GM12872 (cell line): ENCODE measurements at regions not wholly inside any gene's neighbourhood (a gene's known extent, or its start where the extent isn't known, plus 50 kb on each side); places are given as distances from the start of the nearest gene placed in this dataset.

ENCODE experiments used
- TF ChIP-seq, protein P1 (sequence below): IDR thresholded peaks from 3 replicates; pipeline ENCODE4 v1.5.1; 2011; ENCODE audit warnings: low read depth, mild to moderate bottlenecking, low read length, moderate library complexity; ENCODE audit not compliant: insufficient read depth

- TF ChIP-seq, protein P1, sequence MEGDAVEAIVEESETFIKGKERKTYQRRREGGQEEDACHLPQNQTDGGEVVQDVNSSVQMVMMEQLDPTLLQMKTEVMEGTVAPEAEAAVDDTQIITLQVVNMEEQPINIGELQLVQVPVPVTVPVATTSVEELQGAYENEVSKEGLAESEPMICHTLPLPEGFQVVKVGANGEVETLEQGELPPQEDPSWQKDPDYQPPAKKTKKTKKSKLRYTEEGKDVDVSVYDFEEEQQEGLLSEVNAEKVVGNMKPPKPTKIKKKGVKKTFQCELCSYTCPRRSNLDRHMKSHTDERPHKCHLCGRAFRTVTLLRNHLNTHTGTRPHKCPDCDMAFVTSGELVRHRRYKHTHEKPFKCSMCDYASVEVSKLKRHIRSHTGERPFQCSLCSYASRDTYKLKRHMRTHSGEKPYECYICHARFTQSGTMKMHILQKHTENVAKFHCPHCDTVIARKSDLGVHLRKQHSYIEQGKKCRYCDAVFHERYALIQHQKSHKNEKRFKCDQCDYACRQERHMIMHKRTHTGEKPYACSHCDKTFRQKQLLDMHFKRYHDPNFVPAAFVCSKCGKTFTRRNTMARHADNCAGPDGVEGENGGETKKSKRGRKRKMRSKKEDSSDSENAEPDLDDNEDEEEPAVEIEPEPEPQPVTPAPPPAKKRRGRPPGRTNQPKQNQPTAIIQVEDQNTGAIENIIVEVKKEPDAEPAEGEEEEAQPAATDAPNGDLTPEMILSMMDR = no peak
Measured at GRCh38 chr9:120310035-120310434, 269.9 kb downstream of the CDK5RAP2 start.

DNA sequence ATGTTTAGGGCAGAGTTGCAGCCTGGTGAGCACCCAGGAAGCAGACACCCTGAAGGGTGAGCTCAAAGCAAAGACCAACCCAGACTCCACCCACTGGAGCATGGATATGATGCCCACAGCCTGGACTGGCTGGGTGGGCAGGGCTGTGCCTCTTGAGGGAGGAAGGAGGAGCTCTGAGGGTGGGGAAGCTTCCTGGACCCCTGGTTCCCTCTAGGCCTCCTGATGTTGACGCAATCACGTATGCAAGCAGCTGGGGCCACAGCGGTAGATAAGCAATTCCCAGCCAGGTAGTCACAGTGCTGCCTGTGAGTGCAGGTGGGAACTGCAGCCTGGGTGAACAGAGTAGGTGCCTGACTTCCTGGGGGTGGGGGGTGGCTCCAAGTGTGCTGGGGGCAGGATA, 271.5 kb downstream of the CDK5RAP2 start:
- TF ChIP-seq, protein P1 = no peak

DNA sequence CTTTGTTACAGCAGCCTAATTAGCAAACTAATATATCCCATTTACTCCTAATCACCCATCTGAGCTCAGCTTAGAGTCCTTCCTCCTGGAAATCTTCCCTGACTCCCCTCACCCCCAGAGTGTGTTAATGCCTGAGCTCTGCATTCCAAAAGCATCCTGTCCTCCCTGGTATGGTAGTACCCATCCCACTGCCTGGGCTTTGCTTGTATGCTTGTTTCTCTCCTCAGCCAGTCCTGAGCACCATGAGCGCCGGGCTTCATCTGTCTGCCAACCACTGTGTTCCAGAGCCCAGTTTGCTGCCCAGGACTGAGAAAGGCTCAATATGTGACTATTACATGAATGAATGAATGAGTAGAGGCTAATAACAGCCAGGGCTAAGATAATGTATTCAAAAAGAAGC, 272.4 kb downstream of the CDK5RAP2 start:
- TF ChIP-seq, protein P1 = no peak

DNA sequence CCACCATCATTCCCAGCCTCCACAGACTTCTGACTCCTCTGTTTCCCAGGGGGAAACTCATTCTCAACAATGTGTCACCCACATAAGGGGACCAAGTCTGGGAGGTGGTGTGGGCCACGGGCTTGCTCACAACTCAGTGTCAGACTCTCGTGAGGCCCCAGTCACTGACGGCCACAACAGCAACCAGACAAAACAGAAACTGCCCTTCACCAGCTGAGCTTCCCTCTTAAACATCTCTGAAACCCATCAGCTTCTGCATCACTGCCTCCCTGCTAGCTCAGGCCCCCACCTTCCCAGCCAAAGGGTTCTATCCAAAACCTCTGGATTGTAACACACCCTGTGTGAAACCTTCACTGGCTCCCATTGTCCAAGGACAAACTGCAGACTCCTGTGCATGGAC, 273.4 kb downstream of the CDK5RAP2 start:
- TF ChIP-seq, protein P1 = no peak

DNA sequence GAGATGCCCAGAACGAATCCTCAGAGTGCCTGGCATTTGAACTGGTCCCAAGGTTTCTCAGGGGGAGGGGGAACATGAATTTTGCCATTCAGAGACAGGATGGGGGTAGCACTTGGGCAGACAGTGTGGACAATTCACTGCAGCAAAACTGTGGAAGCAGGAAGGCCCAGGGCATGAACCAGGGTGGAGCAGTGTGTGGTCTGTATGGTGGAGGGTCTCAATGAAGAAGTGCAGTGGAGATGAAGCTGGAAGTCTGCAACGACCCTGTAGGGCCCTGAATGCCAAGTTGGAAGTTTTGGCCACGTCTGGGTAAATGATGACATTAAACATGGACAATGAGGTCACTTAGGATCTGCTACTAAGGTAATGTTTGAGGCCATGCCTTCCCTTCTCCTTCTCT, 273.9 kb downstream of the CDK5RAP2 start:
- TF ChIP-seq, protein P1 = no peak

GRCh38 chr9:120303519-120303918, 276.4 kb downstream of the CDK5RAP2 start:
- TF ChIP-seq, protein P1 = no peak

- TF ChIP-seq, protein P1 = no peak
Measured at GRCh38 chr9:120299785-120300184, 280.2 kb downstream of the CDK5RAP2 start.

DNA sequence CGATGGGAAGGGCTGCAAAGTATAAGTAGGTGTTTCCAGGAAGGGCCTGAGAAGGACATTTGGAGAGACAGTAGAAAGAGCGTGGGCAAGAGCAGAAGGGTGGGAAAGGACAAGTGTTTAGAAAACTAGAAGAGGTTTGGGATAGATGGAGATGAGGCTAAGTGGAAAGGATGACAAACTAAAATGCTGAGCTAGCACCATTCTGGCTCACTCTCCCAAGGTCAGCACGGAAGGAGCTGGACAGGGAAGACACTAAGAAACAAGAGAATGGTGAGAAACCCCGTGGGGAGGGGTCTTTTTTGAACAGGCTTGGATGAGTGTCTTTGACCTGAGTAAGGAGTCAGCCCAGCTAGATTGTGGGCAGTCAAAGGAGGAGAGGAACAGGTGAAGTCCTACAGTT, 286.0 kb downstream of the CDK5RAP2 start:
- TF ChIP-seq, protein P1 = no peak
